Stimulated activated CD4-positive, alpha-beta T cell treated with anti-CD3 and anti-CD28 coated beads, Interleukin-4, amount 100 ng/mL, for 24 hours (primary cell): ENCODE measurements at regions not wholly inside any gene's neighbourhood (a gene's known extent, or its start where the extent isn't known, plus 50 kb on each side); places are given as distances from the start of the nearest gene placed in this dataset.
"Not testable (repeated sequence)": the region's sequence is repeated elsewhere in the genome, so short reads cannot be mapped to it uniquely, and the experiment has no call there.

ENCODE experiments used
- DNase-seq: peaks from one replicate; pipeline ENCODE4 v3.0.0-alpha.2; 2020

GRCh38 chr16:9141813-9142212 is 50.4 kb downstream of the HAPSTR1 start:
- no peak for DNase-seq

- no peak for DNase-seq
These were observed 52.7 kb downstream of the HAPSTR1 start for GRCh38 chr16:9144106-9144505.

GRCh38 chr16:9148374-9149015 is 57.1 kb downstream of the HAPSTR1 start:
- DNase-seq = no peak

GRCh38 chr16:9151074-9151473 is 59.6 kb downstream of the HAPSTR1 start:
- no peak for DNase-seq

- DNase-seq = no peak
These were observed 60.2 kb downstream of the HAPSTR1 start for GRCh38 chr16:9151597-9151996.

- DNase-seq = no peak
These were observed 61.4 kb downstream of the HAPSTR1 start for GRCh38 chr16:9152649-9153501.

- DNase-seq = no peak
These were observed 62.0 kb downstream of the HAPSTR1 start for GRCh38 chr16:9153502-9153864.

GRCh38 chr16:9154567-9155410 is 63.3 kb downstream of the HAPSTR1 start:
- DNase-seq = no peak

- DNase-seq = no peak
These were observed 64.4 kb downstream of the HAPSTR1 start for GRCh38 chr16:9155871-9156270.

- peak; percentile 32 for DNase-seq
These were observed 68.6 kb downstream of the HAPSTR1 start for GRCh38 chr16:9159839-9160550.

GRCh38 chr16:9160551-9160911 is 69.1 kb downstream of the HAPSTR1 start:
- DNase-seq = no peak

- no peak for DNase-seq
These were observed 74.2 kb downstream of the HAPSTR1 start for GRCh38 chr16:9165681-9166080.

- DNase-seq = not testable (repeated sequence)
These were observed 75.0 kb downstream of the HAPSTR1 start for GRCh38 chr16:9166326-9166993.

GRCh38 chr16:9169094-9169493 is 77.7 kb downstream of the HAPSTR1 start:
- no peak for DNase-seq

GRCh38 chr16:9170470-9170869 is 79.0 kb downstream of the HAPSTR1 start:
- DNase-seq = no peak

- DNase-seq = no peak
These were observed 85.3 kb downstream of the HAPSTR1 start for GRCh38 chr16:9176547-9177418.

GRCh38 chr16:9177861-9178260 is 86.4 kb downstream of the HAPSTR1 start:
- no peak for DNase-seq

- DNase-seq = no peak
These were observed 92.4 kb downstream of the HAPSTR1 start for GRCh38 chr16:9183682-9184353.

- no peak for DNase-seq
These were observed 92.9 kb downstream of the HAPSTR1 start for GRCh38 chr16:9184354-9184690.

- DNase-seq = no peak
These were observed 93.9 kb downstream of the HAPSTR1 start for GRCh38 chr16:9185381-9185780.

GRCh38 chr16:9186061-9186460 is 94.6 kb downstream of the HAPSTR1 start:
- DNase-seq = no peak
